ENCODE measurements at regions not wholly inside any gene's neighbourhood (a gene's known extent, or its start where the extent isn't known, plus 50 kb on each side); places are given as distances from the start of the nearest gene placed in this dataset.

- no peak for TF ChIP-seq WRNIP1 (IDR thresholded peaks at IDR 0.05; ENCODE audit: borderline replicate concordance, low read depth, low read length)
- TF ChIP-seq KDM1A (IDR thresholded peaks at IDR 0.05; ENCODE audit: borderline replicate concordance), result no peak
- TF ChIP-seq STAT1 (conservative IDR thresholded peaks at IDR 0.05), result no peak
Observed at GRCh38 chr6:43964659-43965570, 162.3 kb downstream of the MRPL14 start (continued).

DNA sequence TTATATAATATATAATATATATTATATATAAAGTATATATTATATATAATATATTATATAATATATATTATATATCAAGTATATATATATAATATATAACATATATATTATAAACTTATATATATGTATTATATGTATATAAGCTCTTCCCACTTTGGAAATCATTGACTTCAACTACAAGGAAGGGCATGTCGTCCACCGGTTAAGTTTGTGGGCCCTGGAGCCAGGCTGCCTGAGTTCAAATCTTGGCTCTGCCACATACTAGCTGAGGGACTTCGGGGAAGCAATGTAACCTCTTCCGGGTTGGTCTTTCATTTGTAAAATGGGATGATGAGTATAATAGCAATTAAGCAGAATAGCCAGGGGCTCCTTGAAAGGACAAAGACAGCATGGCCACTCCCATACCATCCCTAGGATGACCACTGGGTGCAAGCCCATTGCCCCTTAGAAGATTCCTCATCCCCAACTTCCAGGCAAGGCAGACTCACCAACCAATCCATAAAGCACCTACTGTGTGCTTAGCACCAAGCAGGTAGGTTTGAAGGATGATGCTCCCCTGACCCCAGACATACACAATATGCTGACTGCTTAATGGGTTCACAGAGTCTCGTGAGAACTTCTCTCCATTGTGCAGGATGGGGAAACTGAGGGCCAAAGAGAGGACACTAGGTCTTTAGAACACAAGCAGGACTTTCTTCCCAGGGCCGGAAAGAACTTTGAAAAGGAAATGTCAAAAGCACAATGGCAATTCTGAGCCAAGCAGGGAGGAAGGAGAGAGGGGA, 163.2 kb downstream of the MRPL14 start:
- Histone ChIP-seq H3K9me3 (replicated peaks; ENCODE audit: control insufficient read depth, insufficient read depth, low read length) (no peaks in the 10 kb centered on the region), H3K4me3 (no peak overlapping the region), H3K27me3 (replicated peaks in 1 of 2; ENCODE audit: control insufficient read depth in 2 of 2, insufficient read depth in 2 of 2, low read length in 1 of 2) (no peaks in the 10 kb centered on the region; a peak in 1 of 4 replicates), H3K27ac (ENCODE audit: control insufficient read depth, insufficient read depth) (no peak overlapping the region), H3K79me2 (ENCODE audit: control insufficient read depth, insufficient read depth, low read length) (no peaks in the 10 kb centered on the region), H3K4me2 (ENCODE audit: control insufficient read depth, insufficient read depth) (no peak overlapping the region), H2AFZ (ENCODE audit: control insufficient read depth, low read depth, low read length) (no peak overlapping the region), H3K36me3 (ENCODE audit: control insufficient read depth in 2 of 2, insufficient read depth in 2 of 2, low read length in 1 of 2) (no peaks in the 10 kb centered on the region), H3K9ac (ENCODE audit: control insufficient read depth, insufficient read depth, low read length) (no peak overlapping the region), H3K4me1 (ENCODE audit: control insufficient read depth, insufficient read depth, low read length) (no peaks in the 10 kb centered on the region), H4K20me1 (ENCODE audit: control insufficient read depth, insufficient read depth) (no peaks in the 10 kb centered on the region)
- WGBS (ENCODE audit: insufficient coverage, insufficient replicate concordance, low lambda C conversion rate, missing lambda C conversion rate), result 55% methylated on average over 6 of the region's 6 CpGs
- POLR2A ChIA-PET, result interaction anchor here (0.6 kb wide), 1 partner anchor 44 kb away, joined by 3 read pairs; no protein-coding TSS in a partner anchor
- no peak for FAIRE-seq
- TF ChIP-seq DPF2 (IDR thresholded peaks at IDR 0.05) (0 out of 2 replicates have a peak, but pooled peaks have one; percentile 33), EP300 (IDR thresholded peaks at IDR 0.05; ENCODE audit: borderline replicate concordance in 1 of 2, control insufficient read depth in 1 of 2, low read depth in 2 of 2, low read length in 2 of 2) (no peak)
- SMC1A ChIA-PET (ENCODE audit: uncharacterized antibody, unreplicated experiment), result interaction anchor here (1.0 to 1.8 kb wide), 2 partner anchors 10 to 36 kb away, joined by 4 to 7 read pairs; no protein-coding TSS in a partner anchor
- ATAC-seq, result no peak
- intact Hi-C loops (cut with micrococcal nuclease; ENCODE audit: unreplicated experiment) (no loop called here), in situ Hi-C loops (cut with MboI) (no loop called here)
- no peak for DNase-seq (ENCODE audit: low read depth, low spot score)
- RAD21 ChIA-PET (ENCODE audit: unreplicated experiment), result interaction anchor here (1.3 kb wide), 1 partner anchor 28 kb away, joined by 3 read pairs; no protein-coding TSS in a partner anchor
- BruUV-seq (replicated peaks), result no TSS peak
- CTCF ChIA-PET, result no interaction called here
